ENCODE measurements at regions not wholly inside any gene's neighbourhood (a gene's known extent, or its start where the extent isn't known, plus 50 kb on each side); places are given as distances from the start of the nearest gene placed in this dataset.

DNA sequence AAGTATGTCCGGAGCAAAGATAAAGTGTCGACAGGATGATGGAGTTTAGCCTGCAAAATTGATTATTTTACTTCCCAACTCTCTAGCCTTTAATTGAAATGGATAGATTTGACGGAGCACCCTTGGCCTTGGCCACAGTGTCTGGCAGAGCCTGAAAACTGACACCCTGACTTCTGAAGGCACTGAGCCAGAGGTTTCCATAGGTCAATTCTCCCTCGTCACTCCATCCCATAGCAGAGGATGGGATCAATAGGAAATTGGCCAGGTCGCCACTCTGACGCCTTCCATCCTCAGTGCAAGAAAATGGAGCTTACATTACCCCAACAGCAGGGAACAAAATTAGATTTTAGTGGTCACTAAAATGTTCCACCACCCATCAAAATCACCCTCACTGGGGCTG lies 90.4 kb upstream of the CDH11 start:
- Mint-ChIP-seq H3K4me1 (ENCODE audit: low read depth) (no peaks in the 10 kb centered on the region), H3K36me3 (ENCODE audit: low read depth) (no peaks in the 10 kb centered on the region), H3K9me3 (ENCODE audit: low read depth) (peaks cover 2% of the 10 kb centered on the region), H3K4me3 (ENCODE audit: unreplicated experiment) (no peak overlapping the region), H3K27ac (ENCODE audit: unreplicated experiment) (no peak overlapping the region), H3K27me3 (ENCODE audit: low read depth) (no peaks in the 10 kb centered on the region)
- no peak for DNase-seq (ENCODE audit: low spot score)
- TF ChIP-seq, protein P1, sequence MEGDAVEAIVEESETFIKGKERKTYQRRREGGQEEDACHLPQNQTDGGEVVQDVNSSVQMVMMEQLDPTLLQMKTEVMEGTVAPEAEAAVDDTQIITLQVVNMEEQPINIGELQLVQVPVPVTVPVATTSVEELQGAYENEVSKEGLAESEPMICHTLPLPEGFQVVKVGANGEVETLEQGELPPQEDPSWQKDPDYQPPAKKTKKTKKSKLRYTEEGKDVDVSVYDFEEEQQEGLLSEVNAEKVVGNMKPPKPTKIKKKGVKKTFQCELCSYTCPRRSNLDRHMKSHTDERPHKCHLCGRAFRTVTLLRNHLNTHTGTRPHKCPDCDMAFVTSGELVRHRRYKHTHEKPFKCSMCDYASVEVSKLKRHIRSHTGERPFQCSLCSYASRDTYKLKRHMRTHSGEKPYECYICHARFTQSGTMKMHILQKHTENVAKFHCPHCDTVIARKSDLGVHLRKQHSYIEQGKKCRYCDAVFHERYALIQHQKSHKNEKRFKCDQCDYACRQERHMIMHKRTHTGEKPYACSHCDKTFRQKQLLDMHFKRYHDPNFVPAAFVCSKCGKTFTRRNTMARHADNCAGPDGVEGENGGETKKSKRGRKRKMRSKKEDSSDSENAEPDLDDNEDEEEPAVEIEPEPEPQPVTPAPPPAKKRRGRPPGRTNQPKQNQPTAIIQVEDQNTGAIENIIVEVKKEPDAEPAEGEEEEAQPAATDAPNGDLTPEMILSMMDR (IDR thresholded peaks at IDR 0.05): no peak

DNA sequence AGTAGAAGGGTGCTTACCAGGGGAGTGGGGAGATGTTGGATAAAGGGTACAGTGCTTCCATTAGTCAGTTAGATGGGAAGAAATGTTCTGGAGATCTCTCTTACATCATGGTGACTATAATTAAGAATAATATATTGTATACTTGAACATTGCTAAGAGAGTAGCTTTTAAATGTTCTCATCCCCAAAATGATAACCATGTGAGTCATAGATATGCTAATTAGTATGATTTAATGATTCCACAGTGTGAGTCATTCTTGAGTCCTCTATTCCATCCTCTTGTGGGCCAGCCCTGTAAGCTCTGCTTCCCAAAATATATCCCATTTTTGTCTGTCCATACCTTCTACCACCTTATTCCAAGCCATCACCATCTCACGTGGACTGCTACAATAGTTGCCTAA lies 80.6 kb upstream of the CDH11 start:
- peaks cover 3% of the 10 kb centered on the region for H3K4me1 Mint-ChIP-seq (ENCODE audit: low read depth)
- H3K4me3 Mint-ChIP-seq (ENCODE audit: unreplicated experiment): no peak overlapping the region
- H3K36me3 Mint-ChIP-seq (ENCODE audit: low read depth): no peaks in the 10 kb centered on the region
- H3K27me3 Mint-ChIP-seq (ENCODE audit: low read depth): no peaks in the 10 kb centered on the region
- TF ChIP-seq, protein P1 (IDR thresholded peaks at IDR 0.05): no peak
- no peak for DNase-seq (ENCODE audit: low spot score)
- H3K9me3 Mint-ChIP-seq (ENCODE audit: low read depth): no peaks in the 10 kb centered on the region
- H3K27ac Mint-ChIP-seq (ENCODE audit: unreplicated experiment): no peak overlapping the region

DNA sequence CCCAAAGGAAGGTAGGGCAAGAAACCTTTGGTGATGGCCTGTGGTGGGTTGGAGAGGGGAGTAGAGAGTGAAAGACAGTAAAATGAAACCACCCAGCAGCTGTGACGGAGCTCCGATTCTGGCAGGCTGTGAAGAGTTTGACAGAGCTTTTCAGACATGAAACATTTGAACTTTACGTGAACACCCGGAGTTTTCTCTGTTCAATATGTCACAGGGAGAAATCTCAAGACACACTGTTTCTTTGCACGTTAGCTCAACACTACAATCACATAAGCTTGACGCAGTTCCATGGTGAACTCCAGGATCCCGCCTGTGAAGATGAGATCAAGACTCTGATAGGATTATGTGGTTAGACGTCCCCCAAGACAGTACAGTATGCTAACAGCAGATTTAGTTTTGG lies 79.6 kb upstream of the CDH11 start:
- no peak overlapping the region for H3K27ac Mint-ChIP-seq (ENCODE audit: unreplicated experiment)
- TF ChIP-seq, protein P1 (IDR thresholded peaks at IDR 0.05): no peak
- no peaks in the 10 kb centered on the region for H3K9me3 Mint-ChIP-seq (ENCODE audit: low read depth)
- no peak overlapping the region for H3K4me3 Mint-ChIP-seq (ENCODE audit: unreplicated experiment)
- H3K4me1 Mint-ChIP-seq (ENCODE audit: low read depth): peaks cover 13% of the 10 kb centered on the region
- no peaks in the 10 kb centered on the region for H3K27me3 Mint-ChIP-seq (ENCODE audit: low read depth)
- H3K36me3 Mint-ChIP-seq (ENCODE audit: low read depth): no peaks in the 10 kb centered on the region
- no peak for DNase-seq (ENCODE audit: low spot score)

DNA sequence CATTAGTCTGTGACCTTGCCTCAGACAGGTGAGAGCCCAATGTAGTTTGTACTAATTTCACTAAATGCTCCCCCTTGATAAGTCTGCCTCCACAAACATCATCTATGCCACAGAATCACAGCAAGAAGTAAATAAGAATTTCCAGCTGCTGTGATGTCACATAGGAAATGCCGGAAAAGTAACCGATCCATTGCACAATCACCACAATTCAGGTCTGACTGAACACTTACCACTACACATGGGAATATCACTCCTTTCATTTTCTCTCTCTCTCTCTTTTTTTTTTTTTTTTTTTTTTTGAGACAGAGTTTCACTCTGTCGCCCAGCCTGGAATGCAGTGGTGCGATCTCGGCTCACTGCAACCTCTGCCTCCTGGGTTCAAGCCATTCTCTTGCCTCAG lies 79.0 kb upstream of the CDH11 start:
- TF ChIP-seq, protein P1 (IDR thresholded peaks at IDR 0.05): no peak
- DNase-seq (ENCODE audit: low spot score): no peak
- Mint-ChIP-seq H3K36me3 (ENCODE audit: low read depth) (no peaks in the 10 kb centered on the region), H3K4me3 (ENCODE audit: unreplicated experiment) (no peak overlapping the region), H3K27ac (ENCODE audit: unreplicated experiment) (no peak overlapping the region), H3K9me3 (ENCODE audit: low read depth) (no peaks in the 10 kb centered on the region), H3K27me3 (ENCODE audit: low read depth) (no peaks in the 10 kb centered on the region), H3K4me1 (ENCODE audit: low read depth) (peaks cover 19% of the 10 kb centered on the region)

DNA sequence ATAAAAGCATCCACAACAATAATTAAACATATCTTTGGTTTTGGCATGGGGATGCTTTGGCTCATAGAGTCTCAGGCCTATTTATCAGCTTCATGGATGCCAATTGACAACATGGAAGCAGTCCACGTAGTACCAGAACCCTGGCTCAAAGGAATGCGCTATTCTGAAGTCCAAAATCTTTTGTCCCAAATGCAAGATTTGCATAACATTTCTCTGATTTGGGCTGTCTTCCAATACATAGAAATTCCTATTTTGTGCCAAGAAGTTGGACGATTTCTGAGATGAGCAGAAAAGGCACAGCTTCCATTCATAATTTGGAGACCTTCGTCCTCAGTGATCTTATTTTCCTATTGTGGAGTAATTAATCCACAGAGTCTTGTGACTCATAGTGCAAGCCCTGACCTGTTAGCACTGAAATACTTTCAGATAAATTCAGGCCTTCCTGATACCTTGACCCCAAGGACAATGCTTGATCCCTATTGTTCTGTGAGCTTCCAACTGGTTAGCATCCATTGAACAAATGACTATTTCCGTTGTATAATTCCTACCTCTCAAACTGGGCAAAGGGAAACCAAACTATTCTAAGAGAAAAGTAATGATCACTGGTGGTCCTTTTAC lies 78.4 kb upstream of the CDH11 start:
- Mint-ChIP-seq H3K9me3 (ENCODE audit: low read depth) (no peaks in the 10 kb centered on the region), H3K27me3 (ENCODE audit: low read depth) (no peaks in the 10 kb centered on the region), H3K27ac (ENCODE audit: unreplicated experiment) (no peak overlapping the region), H3K36me3 (ENCODE audit: low read depth) (no peaks in the 10 kb centered on the region), H3K4me3 (ENCODE audit: unreplicated experiment) (no peak overlapping the region), H3K4me1 (ENCODE audit: low read depth) (peaks cover 23% of the 10 kb centered on the region)
- no peak for DNase-seq (ENCODE audit: low spot score)
- TF ChIP-seq, protein P1 (IDR thresholded peaks at IDR 0.05): no peak
